ENCODE measurements at regions not wholly inside any gene's neighbourhood (a gene's known extent, or its start where the extent isn't known, plus 50 kb on each side); places are given as distances from the start of the nearest gene placed in this dataset.

DNA sequence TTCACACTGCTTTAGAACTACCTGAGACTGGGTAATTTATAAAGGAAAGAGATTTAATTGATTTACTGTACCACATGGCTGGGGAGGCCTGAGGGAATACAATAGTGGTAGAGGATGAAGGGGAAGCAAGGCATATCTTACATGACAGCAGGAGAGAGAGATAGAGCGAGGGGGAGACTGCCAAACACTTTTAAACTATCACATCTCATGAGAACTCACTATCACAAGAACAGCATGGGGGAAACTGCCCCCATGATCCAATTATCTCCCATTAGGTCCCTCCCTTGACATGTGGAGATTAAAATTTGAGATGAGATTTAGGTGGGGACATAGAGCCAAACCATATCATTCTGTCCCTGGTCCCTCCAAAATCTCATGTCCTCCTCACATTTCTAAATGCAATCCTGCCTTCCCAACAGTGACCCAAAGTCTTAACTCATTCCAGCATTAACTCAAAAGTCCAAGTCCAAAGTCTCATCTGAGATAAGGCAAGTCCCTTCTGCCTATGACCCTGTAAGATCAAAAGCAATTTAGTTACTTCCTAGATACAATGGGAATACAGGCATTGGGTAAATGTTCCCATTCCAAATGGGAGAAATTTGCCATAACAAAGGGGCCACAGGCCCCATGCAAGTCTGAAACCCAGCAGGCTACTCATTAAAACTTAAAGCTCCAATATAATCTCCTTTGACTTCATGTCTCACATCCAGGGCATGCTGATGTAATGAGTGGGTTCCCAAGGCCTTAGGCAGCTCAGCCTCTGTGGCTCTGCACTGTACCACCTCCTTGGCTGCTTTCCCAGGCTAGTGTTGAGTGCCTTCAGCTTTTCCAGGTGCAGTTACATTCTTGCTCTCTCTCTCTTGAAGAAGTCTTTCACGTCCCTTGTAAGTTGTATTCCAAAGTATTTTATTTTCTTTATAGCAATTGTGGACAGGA, 481.7 kb upstream of the TGFBR2 start:
- no peaks in the 10 kb centered on the region for H3K9me3 ChIP-seq (ENCODE audit: control insufficient read depth, low read length)
- 61 to 68% methylated on average over 2 of the region's 2 CpGs for WGBS, 2 donors
- H3K36me3 ChIP-seq (ENCODE audit: control insufficient read depth in 1 of 2, insufficient read depth in 2 of 2, low read length in 1 of 2): no peaks in the 10 kb centered on the region
- no peak overlapping the region for H3K27ac ChIP-seq (ENCODE audit: low read depth in 1 of 2, low read length in 2 of 2)
- no peaks in the 10 kb centered on the region for H3K4me1 ChIP-seq (ENCODE audit: control insufficient read depth in 1 of 2, insufficient read depth in 2 of 2, low read length in 2 of 2)
- intact Hi-C loops (cut with DNase I): no loop called here
- no peak overlapping the region for H3K4me3 ChIP-seq (ENCODE audit: low read length in 2 of 2)
- DNase-seq (no peak), ATAC-seq (ENCODE audit: low FRiP score) (no peak)
- no peaks in the 10 kb centered on the region for H3K27me3 ChIP-seq (ENCODE audit: control insufficient read depth in 1 of 2, insufficient read depth in 2 of 2, low read length in 1 of 2)

- H3K27me3 ChIP-seq (ENCODE audit: control insufficient read depth in 1 of 2, insufficient read depth in 2 of 2, low read length in 1 of 2): no peaks in the 10 kb centered on the region
- no peaks in the 10 kb centered on the region for H3K4me1 ChIP-seq (ENCODE audit: control insufficient read depth in 1 of 2, insufficient read depth in 2 of 2, low read length in 2 of 2)
- H3K9me3 ChIP-seq (ENCODE audit: control insufficient read depth, low read length): no peaks in the 10 kb centered on the region
- H3K4me3 ChIP-seq (ENCODE audit: low read length in 2 of 2): no peak overlapping the region
- H3K27ac ChIP-seq (ENCODE audit: low read depth in 1 of 2, low read length in 2 of 2): no peak overlapping the region
- WGBS, 2 donors: 77 to 81% methylated on average over 2 of the region's 2 CpGs
- H3K36me3 ChIP-seq (ENCODE audit: control insufficient read depth in 1 of 2, insufficient read depth in 2 of 2, low read length in 1 of 2): no peaks in the 10 kb centered on the region
- ATAC-seq (ENCODE audit: low FRiP score) (no peak), DNase-seq (no peak)
- intact Hi-C loops (cut with DNase I): no loop called here
Observed at GRCh38 chr3:30129765-30130164, 476.6 kb upstream of the TGFBR2 start.

DNA sequence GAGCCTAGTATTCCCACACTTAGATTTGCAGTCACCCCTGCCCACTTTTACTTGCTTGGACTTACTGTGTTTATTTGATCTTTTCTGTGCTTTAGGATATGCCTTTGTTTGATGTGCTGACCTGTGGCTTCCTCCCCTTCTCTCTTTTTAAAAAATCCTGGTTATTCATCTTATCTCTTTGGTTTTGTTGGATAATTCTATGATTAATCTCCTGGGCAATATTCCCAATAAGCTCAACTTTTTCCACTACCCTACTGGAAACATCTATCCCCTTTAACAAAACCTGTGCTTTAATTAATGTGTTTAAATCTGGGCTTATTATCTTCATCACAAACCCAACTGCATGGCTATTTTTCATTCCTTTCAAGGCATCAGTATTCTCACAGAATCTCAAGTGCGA, 476.0 kb upstream of the TGFBR2 start:
- no peaks in the 10 kb centered on the region for H3K27me3 ChIP-seq (ENCODE audit: control insufficient read depth in 1 of 2, insufficient read depth in 2 of 2, low read length in 1 of 2)
- H3K4me1 ChIP-seq (ENCODE audit: control insufficient read depth in 1 of 2, insufficient read depth in 2 of 2, low read length in 2 of 2): no peaks in the 10 kb centered on the region
- intact Hi-C loops (cut with DNase I): no loop called here
- no peak for ATAC-seq (ENCODE audit: low FRiP score)
- 97 to 100% methylated on average over 1 of the region's 1 CpG for WGBS, 2 donors
- no peak for DNase-seq
- no peak overlapping the region for H3K27ac ChIP-seq (ENCODE audit: low read depth in 1 of 2, low read length in 2 of 2)
- no peaks in the 10 kb centered on the region for H3K36me3 ChIP-seq (ENCODE audit: control insufficient read depth in 1 of 2, insufficient read depth in 2 of 2, low read length in 1 of 2)
- H3K4me3 ChIP-seq (ENCODE audit: low read length in 2 of 2): no peak overlapping the region
- no peaks in the 10 kb centered on the region for H3K9me3 ChIP-seq (ENCODE audit: control insufficient read depth, low read length)

DNA sequence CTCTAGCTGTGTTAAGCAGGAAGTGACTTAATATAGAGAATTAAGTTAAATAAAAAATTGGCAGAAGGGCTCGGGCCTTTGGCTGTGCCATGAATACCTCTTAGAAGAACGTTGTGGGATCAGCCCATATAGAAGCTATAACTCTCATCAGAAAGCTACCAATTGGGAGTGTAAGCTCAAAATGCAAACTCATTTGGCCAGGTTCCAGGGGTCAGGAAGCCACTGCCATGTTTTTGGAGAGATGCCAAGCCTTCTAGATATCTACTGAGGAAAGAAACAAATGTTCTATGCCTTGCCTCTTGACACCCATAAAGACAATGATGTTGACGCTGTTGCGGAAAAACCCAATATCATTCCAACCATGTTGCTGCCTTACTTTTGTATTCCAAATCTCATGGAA, 475.2 kb upstream of the TGFBR2 start:
- Histone ChIP-seq H3K4me1 (ENCODE audit: control insufficient read depth in 1 of 2, insufficient read depth in 2 of 2, low read length in 2 of 2) (no peaks in the 10 kb centered on the region), H3K4me3 (ENCODE audit: low read length in 2 of 2) (no peak overlapping the region), H3K27ac (ENCODE audit: low read depth in 1 of 2, low read length in 2 of 2) (no peak overlapping the region), H3K27me3 (ENCODE audit: control insufficient read depth in 1 of 2, insufficient read depth in 2 of 2, low read length in 1 of 2) (no peaks in the 10 kb centered on the region), H3K9me3 (ENCODE audit: control insufficient read depth, low read length) (no peaks in the 10 kb centered on the region), H3K36me3 (ENCODE audit: control insufficient read depth in 1 of 2, insufficient read depth in 2 of 2, low read length in 1 of 2) (no peaks in the 10 kb centered on the region)
- no peak for ATAC-seq (ENCODE audit: low FRiP score)
- intact Hi-C loops (cut with DNase I): no loop called here
- 73 to 76% methylated on average over 4 of the region's 4 CpGs for WGBS, 2 donors
- DNase-seq: no peak

GRCh38 chr3:30135190-30135589, 471.2 kb upstream of the TGFBR2 start:
- DNase-seq (no peak), ATAC-seq (ENCODE audit: low FRiP score) (no peak)
- Histone ChIP-seq H3K4me3 (ENCODE audit: low read length in 2 of 2) (no peak overlapping the region), H3K4me1 (ENCODE audit: control insufficient read depth in 1 of 2, insufficient read depth in 2 of 2, low read length in 2 of 2) (no peaks in the 10 kb centered on the region), H3K9me3 (ENCODE audit: control insufficient read depth, low read length) (no peaks in the 10 kb centered on the region), H3K27ac (ENCODE audit: low read depth in 1 of 2, low read length in 2 of 2) (no peak overlapping the region), H3K36me3 (ENCODE audit: control insufficient read depth in 1 of 2, insufficient read depth in 2 of 2, low read length in 1 of 2) (no peaks in the 10 kb centered on the region), H3K27me3 (ENCODE audit: control insufficient read depth in 1 of 2, insufficient read depth in 2 of 2, low read length in 1 of 2) (no peaks in the 10 kb centered on the region)
- intact Hi-C loops (cut with DNase I): no loop called here
- 70 to 92% methylated on average over 4 of the region's 4 CpGs for WGBS, 2 donors

- ATAC-seq (ENCODE audit: low FRiP score) (no peak), DNase-seq (no peak)
- intact Hi-C loops (cut with DNase I): no loop called here
- H3K4me3 ChIP-seq (ENCODE audit: low read length in 2 of 2): no peak overlapping the region
- H3K27me3 ChIP-seq (ENCODE audit: control insufficient read depth in 1 of 2, insufficient read depth in 2 of 2, low read length in 1 of 2): no peaks in the 10 kb centered on the region
- no peaks in the 10 kb centered on the region for H3K9me3 ChIP-seq (ENCODE audit: control insufficient read depth, low read length)
- H3K27ac ChIP-seq (ENCODE audit: low read depth in 1 of 2, low read length in 2 of 2): no peak overlapping the region
- H3K36me3 ChIP-seq (ENCODE audit: control insufficient read depth in 1 of 2, insufficient read depth in 2 of 2, low read length in 1 of 2): no peaks in the 10 kb centered on the region
- no peaks in the 10 kb centered on the region for H3K4me1 ChIP-seq (ENCODE audit: control insufficient read depth in 1 of 2, insufficient read depth in 2 of 2, low read length in 2 of 2)
Observed at GRCh38 chr3:30139283-30139682, 467.1 kb upstream of the TGFBR2 start.

DNA sequence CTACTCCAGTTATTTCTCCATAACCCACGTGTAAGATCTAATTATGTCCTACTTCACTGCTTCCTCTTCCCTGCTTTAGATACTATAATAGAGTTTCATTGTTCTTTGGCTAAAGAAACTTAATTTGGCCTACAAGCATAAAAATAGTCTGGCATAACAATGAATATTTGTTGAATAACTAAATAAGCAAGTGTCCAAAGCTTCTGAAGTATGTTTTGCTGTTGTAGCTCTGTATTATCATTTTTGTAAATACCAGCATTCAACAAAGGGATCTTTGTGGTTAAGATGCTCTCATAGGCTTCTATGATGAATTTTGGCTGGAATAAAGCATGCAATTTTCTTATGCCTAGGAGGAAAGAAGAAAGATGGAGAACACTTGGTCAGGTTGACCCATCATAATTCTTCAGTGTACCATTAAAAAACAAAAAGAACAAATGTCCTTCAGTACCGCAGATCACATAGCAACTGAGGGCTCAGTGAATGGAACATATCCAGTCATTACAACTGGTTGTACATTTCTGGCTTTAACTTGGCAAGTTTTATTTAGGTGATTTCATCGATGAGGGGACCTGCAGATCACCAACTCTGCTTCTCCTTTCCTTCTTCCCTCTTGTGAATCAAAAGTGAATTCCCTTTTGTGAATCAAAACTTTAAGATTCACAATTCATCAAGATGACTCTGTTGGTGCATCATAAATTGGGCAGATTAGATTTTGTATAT, 465.9 kb upstream of the TGFBR2 start:
- no peaks in the 10 kb centered on the region for H3K9me3 ChIP-seq (ENCODE audit: control insufficient read depth, low read length)
- DNase-seq: no peak
- no peak overlapping the region for H3K27ac ChIP-seq (ENCODE audit: low read depth in 1 of 2, low read length in 2 of 2)
- intact Hi-C loops (cut with DNase I): no loop called here
- ATAC-seq (ENCODE audit: low FRiP score): no peak
- no peaks in the 10 kb centered on the region for H3K36me3 ChIP-seq (ENCODE audit: control insufficient read depth in 1 of 2, insufficient read depth in 2 of 2, low read length in 1 of 2)
- H3K27me3 ChIP-seq (ENCODE audit: control insufficient read depth in 1 of 2, insufficient read depth in 2 of 2, low read length in 1 of 2): no peaks in the 10 kb centered on the region
- no peak overlapping the region for H3K4me3 ChIP-seq (ENCODE audit: low read length in 2 of 2)
- H3K4me1 ChIP-seq (ENCODE audit: control insufficient read depth in 1 of 2, insufficient read depth in 2 of 2, low read length in 2 of 2): no peaks in the 10 kb centered on the region
- 64 to 68% methylated on average over 3 of the region's 3 CpGs for WGBS, 2 donors

GRCh38 chr3:30141178-30141581, 465.2 kb upstream of the TGFBR2 start:
- 56 to 61% methylated on average over 2 of the region's 2 CpGs for WGBS, 2 donors
- no peak overlapping the region for H3K27ac ChIP-seq (ENCODE audit: low read depth in 1 of 2, low read length in 2 of 2)
- no peak overlapping the region for H3K4me3 ChIP-seq (ENCODE audit: low read length in 2 of 2)
- ATAC-seq (ENCODE audit: low FRiP score): peak; percentile 63
- H3K9me3 ChIP-seq (ENCODE audit: control insufficient read depth, low read length): no peaks in the 10 kb centered on the region
- intact Hi-C loops (cut with DNase I): no loop called here
- no peaks in the 10 kb centered on the region for H3K36me3 ChIP-seq (ENCODE audit: control insufficient read depth in 1 of 2, insufficient read depth in 2 of 2, low read length in 1 of 2)
- DNase-seq: no peak
- H3K27me3 ChIP-seq (ENCODE audit: control insufficient read depth in 1 of 2, insufficient read depth in 2 of 2, low read length in 1 of 2): no peaks in the 10 kb centered on the region
- H3K4me1 ChIP-seq (ENCODE audit: control insufficient read depth in 1 of 2, insufficient read depth in 2 of 2, low read length in 2 of 2): no peaks in the 10 kb centered on the region

GRCh38 chr3:30141927-30142326, 464.5 kb upstream of the TGFBR2 start:
- Histone ChIP-seq H3K27me3 (ENCODE audit: control insufficient read depth in 1 of 2, insufficient read depth in 2 of 2, low read length in 1 of 2) (no peaks in the 10 kb centered on the region), H3K4me3 (ENCODE audit: low read length in 2 of 2) (no peak overlapping the region), H3K27ac (ENCODE audit: low read depth in 1 of 2, low read length in 2 of 2) (no peak overlapping the region), H3K4me1 (ENCODE audit: control insufficient read depth in 1 of 2, insufficient read depth in 2 of 2, low read length in 2 of 2) (no peaks in the 10 kb centered on the region), H3K9me3 (ENCODE audit: control insufficient read depth, low read length) (no peaks in the 10 kb centered on the region), H3K36me3 (ENCODE audit: control insufficient read depth in 1 of 2, insufficient read depth in 2 of 2, low read length in 1 of 2) (no peaks in the 10 kb centered on the region)
- intact Hi-C loops (cut with DNase I): no loop called here
- DNase-seq (no peak), ATAC-seq (ENCODE audit: low FRiP score) (no peak)
- WGBS, 2 donors: 95 to 97% methylated on average over 3 of the region's 3 CpGs

All from aorta (tissue), 5 donors.